ENCODE measurements at regions not wholly inside any gene's neighbourhood (a gene's known extent, or its start where the extent isn't known, plus 50 kb on each side); places are given as distances from the start of the nearest gene placed in this dataset.

- no peaks in the 10 kb centered on the region for H3K27me3 ChIP-seq (ENCODE audit: control insufficient read depth, insufficient read depth, low read length)
- ChIA-PET POLR2A (ENCODE audit: unreplicated experiment) (no interaction called here), CTCF (interaction anchor here (1.5 kb wide), 1 partner anchor 297 kb away, joined by 3 read pairs; no protein-coding TSS in a partner anchor)
- H2AFZ ChIP-seq (replicated peaks; ENCODE audit: low read length, poor library complexity) = no peak overlapping the region
- intact Hi-C loops (cut with micrococcal nuclease) (no loop called here), dilution Hi-C loops (cut with HindIII; ENCODE audit: low sequenced_read_pairs, unreplicated experiment) (no loop called here), in situ Hi-C loops (cut with MboI; ENCODE audit: low sequenced_read_pairs) (no loop called here)
- no peak overlapping the region for H2BK120ac ChIP-seq (ENCODE audit: low read depth, low read length)
- H4K20me1 ChIP-seq (ENCODE audit: insufficient read depth, low read length) = no peaks in the 10 kb centered on the region
- H3K4me2 ChIP-seq (ENCODE audit: low read depth, low read length) = no peak overlapping the region
- H3K14ac ChIP-seq (replicated peaks; ENCODE audit: low read depth, low read length) = no peak overlapping the region
- no peak overlapping the region for H3K4me3 ChIP-seq (ENCODE audit: insufficient read depth, low read depth, low read length)
- H3K36me3 ChIP-seq (ENCODE audit: control insufficient read depth, insufficient read depth, low read length) = no peaks in the 10 kb centered on the region
- no CpG with 5 or more reads among the region's 3 CpGs for WGBS, 2 experiments (ENCODE audit: extremely low coverage in 2 of 2, insufficient read length in 1 of 2)
- H3K4ac ChIP-seq (ENCODE audit: low read depth, low read length) = no peak overlapping the region
- H4K5ac ChIP-seq (ENCODE audit: low read depth, low read length) = no peak overlapping the region
- H2BK5ac ChIP-seq (ENCODE audit: low read depth, low read length, poor library complexity, severe bottlenecking) = no peak overlapping the region
- H3K79me1 ChIP-seq (ENCODE audit: low read depth in 1 of 2, low read length in 2 of 2) = no peaks in the 10 kb centered on the region
- no peaks in the 10 kb centered on the region for H3K9me3 ChIP-seq (ENCODE audit: control insufficient read depth, insufficient read depth, low read length)
- TF ChIP-seq SMC3 (IDR thresholded peaks at IDR 0.05; ENCODE audit: low read depth, low read length) = no peak
- ATAC-seq (ENCODE audit: low read depth) (no peak), DNase-seq (no peak)
- H4K8ac ChIP-seq (ENCODE audit: low read depth in 2 of 2, low read length in 2 of 2) = no peak overlapping the region
- H3K4me1 ChIP-seq (ENCODE audit: control insufficient read depth, insufficient read depth, low read length) = 0 out of 2 replicates have a peak, but pooled peaks cover 2% of the 10 kb centered on the region
- no peak overlapping the region for H2BK20ac ChIP-seq (ENCODE audit: low read depth, low read length)
- no peak overlapping the region for H2BK15ac ChIP-seq (ENCODE audit: low read depth, low read length)
- no peak overlapping the region for H3K23ac ChIP-seq (ENCODE audit: low read depth, low read length)
- H3K56ac ChIP-seq (ENCODE audit: extremely low read depth, insufficient read depth, low read length) = no peak overlapping the region
- H3K9me1 ChIP-seq (ENCODE audit: insufficient read depth, low read length) = no peaks in the 10 kb centered on the region
- H2AK5ac ChIP-seq (ENCODE audit: low read depth, low read length) = no peak overlapping the region
- H3K18ac ChIP-seq (ENCODE audit: low read depth, low read length) = no peak overlapping the region
- no peak overlapping the region for H3K27ac ChIP-seq (ENCODE audit: insufficient read depth, low read length)
- BruUV-seq (replicated peaks) = no TSS peak
- no peak overlapping the region for H3K9ac ChIP-seq (ENCODE audit: low read depth, low read length)
- no peak overlapping the region for H4K91ac ChIP-seq (ENCODE audit: insufficient read depth, low read depth, low read length)
- H2AK9ac ChIP-seq (replicated peaks; ENCODE audit: low read depth, low read length, poor library complexity) = no peak overlapping the region
Measured at GRCh38 chr1:217364220-217364619, 266.7 kb downstream of the GPATCH2 start.

Data from IMR-90 (cell line).